ENCODE measurements at regions not wholly inside any gene's neighbourhood (a gene's known extent, or its start where the extent isn't known, plus 50 kb on each side); places are given as distances from the start of the nearest gene placed in this dataset.
A peak's percentile ranks its signal among the peaks of the same experiment; 100 is the strongest.

- H3K79me2 ChIP-seq (ENCODE audit: insufficient read depth, low read length) = no peaks in the 10 kb centered on the region
- H2AFZ ChIP-seq (ENCODE audit: low read length) = no peak overlapping the region
- no peaks in the 10 kb centered on the region for H3K9me2 ChIP-seq (ENCODE audit: low read depth, low read length)
- peaks cover 5% of the 10 kb centered on the region for H3K4me1 ChIP-seq (ENCODE audit: insufficient read depth, low read length, severe bottlenecking)
- H3F3A ChIP-seq (ENCODE audit: insufficient read depth, low read length) = no peaks in the 10 kb centered on the region
- no peak overlapping the region for H3K4me3 ChIP-seq (ENCODE audit: low read depth, low read length, poor library complexity, severe bottlenecking)
- no peaks in the 10 kb centered on the region for H3K27me3 ChIP-seq (ENCODE audit: insufficient read depth, low read length)
- H3K4me2 ChIP-seq (ENCODE audit: low read length) = no peak overlapping the region
- TF ChIP-seq CTCF (IDR thresholded peaks at IDR 0.05; ENCODE audit: low read length) (no peak), EZH2 (IDR thresholded peaks at IDR 0.05; ENCODE audit: borderline replicate concordance, low read length) (no peak)
- H3K9ac ChIP-seq (ENCODE audit: low read length) = no peak overlapping the region
- no peak overlapping the region for H3K27ac ChIP-seq (ENCODE audit: low read depth, low read length, poor library complexity, severe bottlenecking)
- no peaks in the 10 kb centered on the region for H3K36me3 ChIP-seq (ENCODE audit: insufficient read depth, low read length)
- no peaks in the 10 kb centered on the region for H4K20me1 ChIP-seq (ENCODE audit: insufficient read depth, low read length)
- H3K9me3 ChIP-seq (ENCODE audit: low read length) = no peaks in the 10 kb centered on the region
Measured at GRCh38 chr3:107269136-107269535, 108.1 kb upstream of the CCDC54 start.

GRCh38 chr3:107271787-107272387, 105.4 kb upstream of the CCDC54 start:
- Histone ChIP-seq H3K27me3 (ENCODE audit: insufficient read depth, low read length) (no peaks in the 10 kb centered on the region), H3K9me3 (ENCODE audit: low read length) (no peaks in the 10 kb centered on the region), H3K4me1 (ENCODE audit: insufficient read depth, low read length, severe bottlenecking) (peaks cover 5% of the 10 kb centered on the region), H3K9me2 (ENCODE audit: low read depth, low read length) (no peaks in the 10 kb centered on the region), H3K4me3 (ENCODE audit: low read depth, low read length, poor library complexity, severe bottlenecking) (no peak overlapping the region), H3K36me3 (ENCODE audit: insufficient read depth, low read length) (no peaks in the 10 kb centered on the region), H2AFZ (ENCODE audit: low read length) (no peak overlapping the region), H3F3A (ENCODE audit: insufficient read depth, low read length) (no peaks in the 10 kb centered on the region), H3K9ac (ENCODE audit: low read length) (no peak overlapping the region), H3K27ac (ENCODE audit: low read depth, low read length, poor library complexity, severe bottlenecking) (no peak overlapping the region), H3K4me2 (ENCODE audit: low read length) (no peak overlapping the region), H4K20me1 (ENCODE audit: insufficient read depth, low read length) (no peaks in the 10 kb centered on the region), H3K79me2 (ENCODE audit: insufficient read depth, low read length) (no peaks in the 10 kb centered on the region)
- TF ChIP-seq CTCF (IDR thresholded peaks at IDR 0.05; ENCODE audit: low read length) = peak; percentile 76
- TF ChIP-seq EZH2 (IDR thresholded peaks at IDR 0.05; ENCODE audit: borderline replicate concordance, low read length) = no peak

GRCh38 chr3:107272471-107272870, 104.8 kb upstream of the CCDC54 start:
- H2AFZ ChIP-seq (ENCODE audit: low read length) = no peak overlapping the region
- H3K27me3 ChIP-seq (ENCODE audit: insufficient read depth, low read length) = no peaks in the 10 kb centered on the region
- TF ChIP-seq EZH2 (IDR thresholded peaks at IDR 0.05; ENCODE audit: borderline replicate concordance, low read length) (no peak), CTCF (IDR thresholded peaks at IDR 0.05; ENCODE audit: low read length) (no peak)
- peaks cover 5% of the 10 kb centered on the region for H3K4me1 ChIP-seq (ENCODE audit: insufficient read depth, low read length, severe bottlenecking)
- H4K20me1 ChIP-seq (ENCODE audit: insufficient read depth, low read length) = no peaks in the 10 kb centered on the region
- no peak overlapping the region for H3K4me3 ChIP-seq (ENCODE audit: low read depth, low read length, poor library complexity, severe bottlenecking)
- no peaks in the 10 kb centered on the region for H3K79me2 ChIP-seq (ENCODE audit: insufficient read depth, low read length)
- no peak overlapping the region for H3K27ac ChIP-seq (ENCODE audit: low read depth, low read length, poor library complexity, severe bottlenecking)
- no peaks in the 10 kb centered on the region for H3K9me3 ChIP-seq (ENCODE audit: low read length)
- no peak overlapping the region for H3K9ac ChIP-seq (ENCODE audit: low read length)
- no peaks in the 10 kb centered on the region for H3K9me2 ChIP-seq (ENCODE audit: low read depth, low read length)
- H3K36me3 ChIP-seq (ENCODE audit: insufficient read depth, low read length) = no peaks in the 10 kb centered on the region
- H3K4me2 ChIP-seq (ENCODE audit: low read length) = no peak overlapping the region
- H3F3A ChIP-seq (ENCODE audit: insufficient read depth, low read length) = no peaks in the 10 kb centered on the region

All from OCI-LY1 (cell line).